WTC11 (cell line): ENCODE measurements at regions not wholly inside any gene's neighbourhood (a gene's known extent, or its start where the extent isn't known, plus 50 kb on each side); places are given as distances from the start of the nearest gene placed in this dataset.
"Not testable (repeated sequence)": the region's sequence is repeated elsewhere in the genome, so short reads cannot be mapped to it uniquely, and the experiment has no call there.

Experiments
- ATAC-seq: fragments of 200-7000 bp; cut with Tn5 transposase; 2 replicates; pipeline ENCODE4 v1.10.0; 2021; ENCODE audit warnings: mild to moderate bottlenecking, moderate library complexity
- CTCF ChIA-PET: fragments of 300-600 bp; sonication (Branson Sonifier 250); formaldehyde crosslinking; loops from one replicate; lab custom pipeline; 2021; ENCODE audit warnings: antibody characterized with exemption; lab: Charles Lee
- POLR2A ChIA-PET: fragments of 350-600 bp; sonication (Branson Sonifier 250); formaldehyde crosslinking; loops from one replicate; lab custom pipeline; 2021; ENCODE audit warnings: antibody characterized with exemption; lab: Charles Lee
- DNase-seq: peaks from one replicate; pipeline ENCODE4 v3.0.0; 2021; ENCODE audit warnings: low spot score
- H3K27ac Mint-ChIP-seq: 2 replicates; pipeline ENCODE4 v1.8.0; 2021; ENCODE audit warnings: mixed read lengths
- H3K27me3 Mint-ChIP-seq: 2 replicates; pipeline ENCODE4 v1.8.0; 2021; ENCODE audit warnings: low read depth, mild to moderate bottlenecking, moderate library complexity, mixed read lengths
- H3K36me3 Mint-ChIP-seq: 2 replicates; pipeline ENCODE4 v1.8.0; 2021; ENCODE audit warnings: mixed read lengths
- H3K4me1 Mint-ChIP-seq: 2 replicates; pipeline ENCODE4 v1.8.0; 2022; ENCODE audit warnings: mixed read lengths
- H3K4me3 Mint-ChIP-seq: 2 replicates; pipeline ENCODE4 v1.8.0; 2021; ENCODE audit warnings: mild to moderate bottlenecking, moderate library complexity, mixed read lengths
- H3K9me3 Mint-ChIP-seq: 2 replicates; pipeline ENCODE4 v1.8.0; 2021; ENCODE audit warnings: mixed read lengths
- CREM ChIP-seq: sonication (generic); formaldehyde crosslinking; IDR thresholded peaks from 2 replicates; pipeline ENCODE4 v1.8.1; 2022; ENCODE audit warnings: mild to moderate bottlenecking, missing genetic modification reagents, moderate library complexity
- ELF4 ChIP-seq: sonication (generic); formaldehyde crosslinking; IDR thresholded peaks from 2 replicates; pipeline ENCODE4 v1.8.1; 2022; ENCODE audit warnings: low read depth, mild to moderate bottlenecking, moderate library complexity, missing genetic modification reagents
- EMX1 ChIP-seq: fragments of 250-450 bp; sonication (Bioruptor Pico); IDR thresholded peaks from 2 replicates; pipeline ENCODE4 v1.8.0; 2021; ENCODE audit warnings: mild to moderate bottlenecking
- FOXP1 ChIP-seq: sonication (generic); formaldehyde crosslinking; IDR thresholded peaks from 2 replicates; pipeline ENCODE4 v1.8.0; 2022; ENCODE audit warnings: missing genetic modification reagents, mild to moderate bottlenecking, moderate library complexity, borderline replicate concordance
- HMGA2 ChIP-seq: fragments of 250-450 bp; sonication (Bioruptor Pico); IDR thresholded peaks from 2 replicates; pipeline ENCODE4 v1.4.0; 2021; ENCODE audit warnings: mild to moderate bottlenecking, moderate library complexity
- JAZF1 ChIP-seq: fragments of 250-450 bp; sonication (Bioruptor Pico); IDR thresholded peaks from 2 replicates; pipeline ENCODE4 v1.9.0; 2021; ENCODE audit warnings: moderate library complexity, mild to moderate bottlenecking, inconsistent platforms
- MXD4 ChIP-seq: fragments of 250-450 bp; sonication (Bioruptor Pico); IDR thresholded peaks from 2 replicates; pipeline ENCODE4 v1.8.0; 2021; ENCODE audit warnings: mild to moderate bottlenecking, moderate library complexity, borderline replicate concordance
- NR1H2 ChIP-seq: sonication (generic); formaldehyde crosslinking; IDR thresholded peaks from 2 replicates; pipeline ENCODE4 v1.9.0; 2021; ENCODE audit warnings: mild to moderate bottlenecking, moderate library complexity, missing genetic modification reagents
- RELA ChIP-seq: sonication (generic); formaldehyde crosslinking; IDR thresholded peaks from 2 replicates; pipeline ENCODE4 v1.8.1; 2022; ENCODE audit warnings: missing genetic modification reagents, mild to moderate bottlenecking, borderline replicate concordance
- SMAD3 ChIP-seq: sonication (generic); formaldehyde crosslinking; IDR thresholded peaks from 2 replicates; pipeline ENCODE4 v1.8.0; 2022; ENCODE audit warnings: missing genetic modification reagents, mild to moderate bottlenecking, borderline replicate concordance
- SMAD4 ChIP-seq: sonication (generic); formaldehyde crosslinking; IDR thresholded peaks from 2 replicates; pipeline ENCODE4 v1.8.0; 2022; ENCODE audit warnings: mild to moderate bottlenecking, missing genetic modification reagents
- SOX15 ChIP-seq: fragments of 250-450 bp; sonication (Bioruptor Pico); IDR thresholded peaks from 2 replicates; pipeline ENCODE4 v1.9.0; 2021; ENCODE audit warnings: mild to moderate bottlenecking
- TEAD1 ChIP-seq: sonication (generic); formaldehyde crosslinking; IDR thresholded peaks from 2 replicates; pipeline ENCODE4 v1.8.0; 2022; ENCODE audit warnings: mild to moderate bottlenecking, missing genetic modification reagents
- TP53 ChIP-seq: sonication (generic); formaldehyde crosslinking; IDR thresholded peaks from 2 replicates; pipeline ENCODE4 v1.8.1; 2023; ENCODE audit warnings: mild to moderate bottlenecking, missing genetic modification reagents
- ZNF219 ChIP-seq: sonication (generic); formaldehyde crosslinking; IDR thresholded peaks from 2 replicates; pipeline ENCODE4 v1.8.0; 2023; ENCODE audit warnings: missing genetic modification reagents, mild to moderate bottlenecking, borderline replicate concordance
- ZNF416 ChIP-seq: fragments of 250-450 bp; sonication (Bioruptor Pico); IDR thresholded peaks from 2 replicates; pipeline ENCODE4 v1.9.0; 2021; ENCODE audit warnings: mild to moderate bottlenecking, inconsistent platforms
- TF ChIP-seq, protein P1 (sequence below): sonication (generic); formaldehyde crosslinking; IDR thresholded peaks from 2 replicates; pipeline ENCODE4 v1.8.1; 2022; ENCODE audit warnings: mild to moderate bottlenecking, missing genetic modification reagents, moderate library complexity, borderline replicate concordance
- TF ChIP-seq, protein P2 (sequence below): sonication (generic); formaldehyde crosslinking; IDR thresholded peaks from 2 replicates; pipeline ENCODE4 v1.8.1; 2022; ENCODE audit warnings: low read depth, mild to moderate bottlenecking, moderate library complexity, missing genetic modification reagents, borderline replicate concordance
- TF ChIP-seq, protein P3 (sequence below): fragments of 250-450 bp; sonication (Bioruptor Pico); IDR thresholded peaks from 2 replicates; pipeline ENCODE4 v1.9.0; 2021; ENCODE audit warnings: mild to moderate bottlenecking
- TF ChIP-seq, protein P4 (sequence below): sonication (generic); formaldehyde crosslinking; IDR thresholded peaks from 2 replicates; pipeline ENCODE4 v1.8.1; 2022; ENCODE audit warnings: missing genetic modification reagents, borderline replicate concordance

DNA sequence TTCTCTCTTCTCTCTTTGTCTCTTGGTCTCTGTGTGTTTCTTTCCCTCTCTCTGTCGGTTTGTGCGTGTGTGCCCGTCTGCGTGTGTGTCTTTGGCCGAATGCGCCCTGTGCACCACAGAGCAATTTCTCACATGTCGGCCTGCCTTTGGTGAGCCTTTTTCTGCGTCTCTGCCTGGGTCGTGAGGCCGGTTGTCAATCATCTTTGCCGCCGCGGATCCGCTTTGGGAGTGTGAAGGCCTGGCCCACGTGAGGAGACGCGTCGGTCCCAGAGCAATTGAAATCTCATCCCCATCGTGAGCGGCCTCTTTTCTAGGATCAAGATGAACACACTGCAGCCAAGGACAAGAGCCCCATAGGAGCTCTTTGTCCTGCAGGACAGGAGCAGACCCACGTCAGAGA, 580.7 kb upstream of the ZNF337 start:
- Mint-ChIP-seq H3K4me1 (no peaks in the 10 kb centered on the region), H3K27ac (no peak overlapping the region), H3K27me3 (no peaks in the 10 kb centered on the region; the same call in 1 of the 2 replicates), H3K9me3 (no peaks in the 10 kb centered on the region), H3K4me3 (no peak overlapping the region), H3K36me3 (no peaks in the 10 kb centered on the region)
- DNase-seq (no peak), ATAC-seq (no peak)
- ChIA-PET POLR2A (no interaction called here), CTCF (no interaction called here)
- no peak for TF ChIP-seq RELA
- no peak for TF ChIP-seq EMX1
- TF ChIP-seq, protein P1, sequence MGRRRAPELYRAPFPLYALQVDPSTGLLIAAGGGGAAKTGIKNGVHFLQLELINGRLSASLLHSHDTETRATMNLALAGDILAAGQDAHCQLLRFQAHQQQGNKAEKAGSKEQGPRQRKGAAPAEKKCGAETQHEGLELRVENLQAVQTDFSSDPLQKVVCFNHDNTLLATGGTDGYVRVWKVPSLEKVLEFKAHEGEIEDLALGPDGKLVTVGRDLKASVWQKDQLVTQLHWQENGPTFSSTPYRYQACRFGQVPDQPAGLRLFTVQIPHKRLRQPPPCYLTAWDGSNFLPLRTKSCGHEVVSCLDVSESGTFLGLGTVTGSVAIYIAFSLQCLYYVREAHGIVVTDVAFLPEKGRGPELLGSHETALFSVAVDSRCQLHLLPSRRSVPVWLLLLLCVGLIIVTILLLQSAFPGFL: no peak
- TF ChIP-seq, protein P2, sequence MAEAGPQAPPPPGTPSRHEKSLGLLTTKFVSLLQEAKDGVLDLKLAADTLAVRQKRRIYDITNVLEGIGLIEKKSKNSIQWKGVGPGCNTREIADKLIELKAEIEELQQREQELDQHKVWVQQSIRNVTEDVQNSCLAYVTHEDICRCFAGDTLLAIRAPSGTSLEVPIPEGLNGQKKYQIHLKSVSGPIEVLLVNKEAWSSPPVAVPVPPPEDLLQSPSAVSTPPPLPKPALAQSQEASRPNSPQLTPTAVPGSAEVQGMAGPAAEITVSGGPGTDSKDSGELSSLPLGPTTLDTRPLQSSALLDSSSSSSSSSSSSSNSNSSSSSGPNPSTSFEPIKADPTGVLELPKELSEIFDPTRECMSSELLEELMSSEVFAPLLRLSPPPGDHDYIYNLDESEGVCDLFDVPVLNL (CRISPR knock-in tag): no peak
- TF ChIP-seq ZNF416: no peak
- TF ChIP-seq TEAD1 (CRISPR knock-in tag): no peak
- TF ChIP-seq, protein P3, sequence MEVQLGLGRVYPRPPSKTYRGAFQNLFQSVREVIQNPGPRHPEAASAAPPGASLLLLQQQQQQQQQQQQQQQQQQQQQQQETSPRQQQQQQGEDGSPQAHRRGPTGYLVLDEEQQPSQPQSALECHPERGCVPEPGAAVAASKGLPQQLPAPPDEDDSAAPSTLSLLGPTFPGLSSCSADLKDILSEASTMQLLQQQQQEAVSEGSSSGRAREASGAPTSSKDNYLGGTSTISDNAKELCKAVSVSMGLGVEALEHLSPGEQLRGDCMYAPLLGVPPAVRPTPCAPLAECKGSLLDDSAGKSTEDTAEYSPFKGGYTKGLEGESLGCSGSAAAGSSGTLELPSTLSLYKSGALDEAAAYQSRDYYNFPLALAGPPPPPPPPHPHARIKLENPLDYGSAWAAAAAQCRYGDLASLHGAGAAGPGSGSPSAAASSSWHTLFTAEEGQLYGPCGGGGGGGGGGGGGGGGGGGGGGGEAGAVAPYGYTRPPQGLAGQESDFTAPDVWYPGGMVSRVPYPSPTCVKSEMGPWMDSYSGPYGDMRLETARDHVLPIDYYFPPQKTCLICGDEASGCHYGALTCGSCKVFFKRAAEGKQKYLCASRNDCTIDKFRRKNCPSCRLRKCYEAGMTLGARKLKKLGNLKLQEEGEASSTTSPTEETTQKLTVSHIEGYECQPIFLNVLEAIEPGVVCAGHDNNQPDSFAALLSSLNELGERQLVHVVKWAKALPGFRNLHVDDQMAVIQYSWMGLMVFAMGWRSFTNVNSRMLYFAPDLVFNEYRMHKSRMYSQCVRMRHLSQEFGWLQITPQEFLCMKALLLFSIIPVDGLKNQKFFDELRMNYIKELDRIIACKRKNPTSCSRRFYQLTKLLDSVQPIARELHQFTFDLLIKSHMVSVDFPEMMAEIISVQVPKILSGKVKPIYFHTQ: no peak
- TF ChIP-seq CREM (CRISPR knock-in tag): no peak
- no peak for TF ChIP-seq TP53
- no peak for TF ChIP-seq SMAD4
- TF ChIP-seq, protein P4, sequence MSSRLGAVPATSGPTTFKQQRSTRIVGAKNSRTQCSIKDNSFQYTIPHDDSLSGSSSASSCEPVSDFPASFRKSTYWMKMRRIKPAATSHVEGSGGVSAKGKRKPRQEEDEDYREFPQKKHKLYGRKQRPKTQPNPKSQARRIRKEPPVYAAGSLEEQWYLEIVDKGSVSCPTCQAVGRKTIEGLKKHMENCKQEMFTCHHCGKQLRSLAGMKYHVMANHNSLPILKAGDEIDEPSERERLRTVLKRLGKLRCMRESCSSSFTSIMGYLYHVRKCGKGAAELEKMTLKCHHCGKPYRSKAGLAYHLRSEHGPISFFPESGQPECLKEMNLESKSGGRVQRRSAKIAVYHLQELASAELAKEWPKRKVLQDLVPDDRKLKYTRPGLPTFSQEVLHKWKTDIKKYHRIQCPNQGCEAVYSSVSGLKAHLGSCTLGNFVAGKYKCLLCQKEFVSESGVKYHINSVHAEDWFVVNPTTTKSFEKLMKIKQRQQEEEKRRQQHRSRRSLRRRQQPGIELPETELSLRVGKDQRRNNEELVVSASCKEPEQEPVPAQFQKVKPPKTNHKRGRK (CRISPR knock-in tag): no peak

DNA sequence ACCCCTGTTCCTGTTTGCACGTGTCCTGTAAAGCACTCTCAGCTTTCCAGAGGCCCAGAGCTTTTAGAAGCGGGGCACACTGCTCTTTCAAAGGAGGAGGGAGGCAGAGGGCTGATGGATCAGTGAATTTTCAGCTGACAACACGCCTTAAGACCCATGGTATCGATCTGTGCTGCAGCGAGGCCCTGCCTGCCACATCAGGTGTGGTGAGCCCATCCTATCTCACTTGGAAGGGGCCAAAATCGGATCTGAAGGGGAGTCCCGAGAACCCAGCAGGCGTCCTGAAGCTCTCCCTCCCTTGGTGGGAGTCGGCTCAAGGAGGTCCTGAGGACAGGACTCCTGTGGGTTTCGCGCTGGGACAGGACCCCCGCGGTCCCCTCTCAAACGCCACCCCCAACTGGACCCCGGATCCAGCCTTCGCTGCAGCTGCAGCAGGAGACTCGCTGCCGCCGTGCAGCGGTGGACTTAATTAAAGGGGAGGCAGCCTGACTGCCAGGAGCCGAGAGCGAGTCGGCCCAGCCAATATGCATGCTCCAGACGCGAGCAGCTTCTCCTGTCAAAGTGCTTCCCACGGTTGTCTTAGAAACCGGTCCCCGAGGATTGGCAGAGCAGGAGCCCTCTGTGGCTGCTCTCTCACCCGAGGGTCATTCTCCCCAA, 580.0 kb upstream of the ZNF337 start:
- DNase-seq: peak; percentile 32
- no peaks in the 10 kb centered on the region for H3K4me1 Mint-ChIP-seq
- H3K4me3 Mint-ChIP-seq: no peak overlapping the region
- no peaks in the 10 kb centered on the region for H3K9me3 Mint-ChIP-seq
- no peak for TF ChIP-seq ELF4 (CRISPR knock-in tag)
- no peak for TF ChIP-seq MXD4 (CRISPR knock-in tag)
- no peak for TF ChIP-seq ZNF219 (CRISPR knock-in tag)
- no peak for TF ChIP-seq SOX15 (CRISPR knock-in tag)
- no peak for TF ChIP-seq FOXP1 (CRISPR knock-in tag)
- no peak for TF ChIP-seq NR1H2 (CRISPR knock-in tag)
- TF ChIP-seq HMGA2 (CRISPR knock-in tag): no peak
- no peak for TF ChIP-seq SMAD3 (CRISPR knock-in tag)
- TF ChIP-seq JAZF1 (CRISPR knock-in tag): no peak
- peak; percentile 51 for ATAC-seq
- ChIA-PET CTCF (no interaction called here), POLR2A (no interaction called here)
- no peaks in the 10 kb centered on the region for H3K36me3 Mint-ChIP-seq
- no peaks in the 10 kb centered on the region; the same call in 1 of the 2 replicates for H3K27me3 Mint-ChIP-seq
- no peak overlapping the region for H3K27ac Mint-ChIP-seq

DNA sequence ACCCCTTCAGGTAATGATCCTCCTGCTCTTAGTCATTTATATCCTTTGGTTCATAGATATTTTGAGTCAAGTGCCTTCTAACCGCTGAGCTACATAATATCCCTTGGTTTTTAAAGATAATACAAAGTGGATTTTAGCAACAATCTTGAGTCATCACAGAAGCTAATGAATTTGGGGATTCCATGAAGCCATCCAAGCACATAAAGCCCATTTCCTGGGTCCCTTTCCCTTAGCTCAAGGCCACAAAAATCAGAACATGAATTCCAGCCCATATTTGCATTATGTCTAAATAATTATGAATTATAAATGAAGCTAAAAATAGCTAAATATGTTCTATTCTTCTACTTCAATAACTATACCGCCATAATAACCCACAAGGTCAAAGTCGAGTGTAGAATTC, 572.1 kb upstream of the ZNF337 start:
- POLR2A ChIA-PET: not testable (repeated sequence)

DNA sequence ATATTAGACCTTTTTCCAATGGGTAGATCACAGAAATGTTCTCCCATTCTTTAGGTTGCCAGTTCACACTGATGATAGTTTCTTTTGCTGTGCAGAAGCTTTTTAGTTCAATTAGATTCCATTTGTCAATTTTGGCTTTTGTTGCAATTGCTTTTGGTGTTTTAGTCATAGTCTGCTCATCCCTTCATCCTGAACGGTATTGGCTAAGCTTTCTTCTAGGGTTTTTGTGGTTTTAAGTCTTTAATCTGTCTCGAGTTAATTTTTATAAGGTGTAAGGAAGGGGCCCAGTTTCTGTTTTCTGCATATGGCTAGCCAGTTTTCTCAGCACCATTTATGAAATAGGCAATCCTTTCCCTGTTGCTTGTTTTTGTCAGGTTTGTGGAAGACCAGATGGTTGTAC, 564.3 kb upstream of the ZNF337 start:
- DNase-seq, H3K27ac Mint-ChIP-seq, H3K4me3 Mint-ChIP-seq, CTCF ChIA-PET, H3K4me1 Mint-ChIP-seq, H3K9me3 Mint-ChIP-seq, H3K36me3 Mint-ChIP-seq, POLR2A ChIA-PET, H3K27me3 Mint-ChIP-seq, ATAC-seq: not testable (repeated sequence)

More for the DNA sequence above, 572.1 kb upstream of the ZNF337 start:
- H3K36me3 Mint-ChIP-seq, DNase-seq, H3K9me3 Mint-ChIP-seq, H3K4me1 Mint-ChIP-seq, H3K27me3 Mint-ChIP-seq, ATAC-seq, CTCF ChIA-PET, H3K27ac Mint-ChIP-seq, H3K4me3 Mint-ChIP-seq: not testable (repeated sequence)

DNA sequence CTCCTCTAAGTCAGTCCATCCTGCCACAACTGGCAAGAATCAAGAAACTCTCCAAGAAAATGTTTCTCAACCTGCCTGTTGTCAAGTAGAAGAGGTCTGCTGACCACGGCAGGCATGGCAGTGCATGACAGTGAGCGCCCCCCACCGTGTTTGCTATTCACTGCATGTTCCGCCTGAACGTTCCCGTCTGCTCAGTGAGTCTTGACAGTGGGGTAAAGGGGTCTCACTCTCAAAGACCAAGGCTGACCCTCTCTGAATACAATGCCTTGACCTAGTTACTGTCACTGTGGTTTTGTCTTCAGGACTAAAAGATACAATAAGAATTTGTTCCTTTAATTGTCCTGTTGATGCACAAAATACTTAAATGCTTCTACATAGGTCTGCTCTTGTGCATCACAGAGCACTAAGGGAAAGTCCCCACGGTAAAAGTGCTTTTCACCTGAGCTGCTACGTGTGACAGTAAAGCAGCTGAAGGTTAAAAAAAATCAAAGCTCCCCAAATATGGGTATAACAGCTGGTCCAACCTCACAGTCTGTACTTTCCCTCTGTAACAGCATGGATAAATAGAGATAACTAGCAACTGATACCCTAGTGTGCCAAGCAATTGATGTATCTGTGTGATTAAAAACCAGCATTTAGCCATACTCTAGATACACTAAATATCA, 555.8 kb upstream of the ZNF337 start:
- H3K27ac Mint-ChIP-seq, ATAC-seq, CTCF ChIA-PET, POLR2A ChIA-PET, H3K27me3 Mint-ChIP-seq, H3K36me3 Mint-ChIP-seq, H3K4me3 Mint-ChIP-seq, H3K4me1 Mint-ChIP-seq: not testable (repeated sequence)
- peak; percentile 60 for DNase-seq
- peaks cover 24% of the 10 kb centered on the region for H3K9me3 Mint-ChIP-seq
